Thyroid gland (tissue), 4 donors: ENCODE measurements at regions not wholly inside any gene's neighbourhood (a gene's known extent, or its start where the extent isn't known, plus 50 kb on each side); places are given as distances from the start of the nearest gene placed in this dataset.

ENCODE experiments used
- DNase-seq, 2 donors: peaks; one replicate each; pipeline ENCODE4 v3.0.0-alpha.2; 2019
- H3K27ac ChIP-seq, 3 donors: fragments of 200-600 bp; sonication (generic); 1 replicate in 2 of 3; 2 replicates in 1 of 3; pipeline ENCODE4 v1.5.1; 2016 to 2019; ENCODE audit warnings: mild to moderate bottlenecking in 1 of 3, moderate library complexity in 1 of 3
- H3K27me3 ChIP-seq: fragments of 200-600 bp; sonication (generic); one replicate; pipeline ENCODE4 v1.5.1; 2019
- H3K36me3 ChIP-seq, 2 donors: fragments of 200-600 bp; sonication (generic); one replicate each; pipeline ENCODE4 v1.5.1; 2016 to 2019
- H3K4me1 ChIP-seq, 2 donors: fragments of 200-600 bp; sonication (generic); one replicate each; pipeline ENCODE4 v1.5.1; 2017 to 2019
- H3K4me3 ChIP-seq, 3 donors: fragments of 200-600 bp; sonication (generic); replicated peaks in 1 of 3; 1 replicate in 2 of 3; 2 replicates in 1 of 3; pipeline ENCODE4 v1.5.1; 2016; ENCODE audit warnings: mild to moderate bottlenecking in 1 of 3
- H3K9me3 ChIP-seq: fragments of 200-600 bp; sonication (generic); one replicate; pipeline ENCODE4 v1.5.1; 2017
- CTCF ChIP-seq, 6 experiments: fragments of 200-600 bp in 3 of 6; fragments of 450-650 bp in 3 of 6; sonication (generic) in 3 of 6; IDR thresholded peaks; one replicate each; pipeline ENCODE4 v1.5.1; 2016 to 2019; ENCODE audit warnings: antibody characterized with exemption in 6 of 6, mild to moderate bottlenecking in 2 of 6, inconsistent platforms in 1 of 6, moderate library complexity in 1 of 6
- POLR2A ChIP-seq, 2 donors: fragments of 450-650 bp; IDR thresholded peaks; one replicate each; pipeline ENCODE4 v1.6.1; 2017; ENCODE audit warnings: antibody characterized with exemption in 2 of 2, mild to moderate bottlenecking in 2 of 2, moderate library complexity in 1 of 2
- WGBS, 2 donors: methylation state at CpG; one replicate each; pipeline ENCODE4 v1.1.5; 2017; 5-methylcytosine and 5-hydroxymethylcytosine counted together
- intact Hi-C: fragments of 100-400 bp; cut with DNase I; formaldehyde crosslinking; loops from one replicate; pipeline ENCODE4 v1.15.1; 2023

DNA sequence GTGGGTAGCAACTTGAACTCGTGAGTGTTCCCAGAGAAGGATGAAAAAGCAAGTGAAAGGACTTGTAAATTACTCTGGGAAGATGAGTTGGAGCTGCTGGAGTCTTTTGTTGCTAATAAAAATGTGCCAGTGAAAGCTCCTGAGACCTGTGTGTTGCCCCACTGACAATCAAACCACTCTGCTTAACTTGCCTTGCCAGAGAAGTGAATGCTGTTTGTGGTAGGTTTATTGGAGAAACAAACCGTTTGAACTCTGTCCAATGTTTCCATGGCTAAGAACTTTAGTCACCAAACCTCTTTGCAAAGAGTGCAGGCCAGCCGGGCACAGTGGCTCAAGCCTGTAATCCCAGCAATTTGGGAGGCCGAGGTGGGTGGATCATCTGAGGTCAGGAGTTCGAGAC is 586.9 kb downstream of the PCDH7 start:
- Histone ChIP-seq H3K27ac (no peak overlapping the region), H3K36me3 (no peaks in the 10 kb centered on the region), H3K27me3 (no peaks in the 10 kb centered on the region), H3K4me1 (no peaks in the 10 kb centered on the region), H3K4me3 (no peak overlapping the region), H3K9me3 (no peaks in the 10 kb centered on the region)
- whole genome bisulfite sequencing, 2 donors = 80 to 84% methylated on average over 5 of the region's 5 CpGs
- TF ChIP-seq POLR2A (IDR thresholded peaks at IDR 0.05) (no peak), CTCF (IDR thresholded peaks at IDR 0.05) (no peak)
- no peak for DNase-seq
- intact Hi-C loops = no loop called here

DNA sequence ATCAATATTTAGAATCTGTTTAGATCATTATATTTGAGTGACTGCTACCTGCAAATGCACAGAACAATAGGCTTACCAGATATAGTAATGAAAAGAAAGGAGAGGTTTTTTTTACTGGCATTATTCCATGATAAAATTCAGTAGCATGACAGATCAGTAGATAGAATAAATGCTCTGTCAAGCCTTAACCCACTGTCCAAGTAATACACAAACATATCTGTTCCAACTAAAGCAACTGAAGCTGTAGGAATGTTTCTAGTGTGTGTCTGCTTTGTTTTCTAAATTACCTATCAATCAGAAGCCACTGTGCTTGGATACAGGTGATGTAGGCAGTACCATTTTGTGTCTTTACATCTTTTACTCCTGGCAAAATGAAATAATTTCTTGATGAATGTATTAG is 604.6 kb downstream of the PCDH7 start:
- DNase-seq = no peak
- Histone ChIP-seq H3K36me3 (no peaks in the 10 kb centered on the region), H3K4me3 (no peak overlapping the region), H3K27me3 (no peaks in the 10 kb centered on the region), H3K27ac (no peak overlapping the region), H3K4me1 (no peaks in the 10 kb centered on the region), H3K9me3 (no peaks in the 10 kb centered on the region)
- intact Hi-C loops = no loop called here
- TF ChIP-seq POLR2A (IDR thresholded peaks at IDR 0.05) (no peak), CTCF (IDR thresholded peaks at IDR 0.05) (no peak)

DNA sequence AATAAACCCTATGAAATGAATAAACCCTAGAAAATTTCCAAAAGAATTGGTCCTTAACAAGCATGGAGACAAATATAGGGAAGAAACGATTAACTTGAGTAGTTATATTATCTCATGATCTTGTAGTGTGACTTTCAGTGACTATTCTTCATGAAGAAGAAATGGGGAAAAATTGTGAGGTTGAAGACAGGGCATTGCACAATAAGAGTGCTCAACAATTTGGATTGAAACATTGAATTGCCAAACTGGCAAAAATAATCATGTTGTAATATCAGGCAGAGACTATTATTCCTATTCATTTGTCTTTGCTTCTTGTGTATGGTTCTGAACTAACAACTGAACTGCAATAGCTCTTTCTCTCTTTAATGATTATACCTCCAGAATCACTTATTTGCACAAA is 605.1 kb downstream of the PCDH7 start:
- Histone ChIP-seq H3K27ac (no peak overlapping the region), H3K36me3 (no peaks in the 10 kb centered on the region), H3K4me3 (no peak overlapping the region), H3K27me3 (no peaks in the 10 kb centered on the region), H3K4me1 (no peaks in the 10 kb centered on the region), H3K9me3 (no peaks in the 10 kb centered on the region)
- no peak for DNase-seq
- WGBS, 2 donors = 86 to 88% methylated on average over 1 of the region's 1 CpG
- intact Hi-C loops = no loop called here
- no peak for TF ChIP-seq POLR2A (IDR thresholded peaks at IDR 0.05)
- TF ChIP-seq CTCF (IDR thresholded peaks at IDR 0.05) = no peak

GRCh38 chr4:31327031-31327430 is 606.9 kb downstream of the PCDH7 start:
- H3K36me3 ChIP-seq = no peaks in the 10 kb centered on the region
- DNase-seq = no peak
- intact Hi-C loops = no loop called here
- no peak overlapping the region for H3K27ac ChIP-seq
- H3K9me3 ChIP-seq = no peaks in the 10 kb centered on the region
- no peaks in the 10 kb centered on the region for H3K27me3 ChIP-seq
- 93 to 94% methylated on average over 6 of the region's 6 CpGs for WGBS, 2 donors
- no peak overlapping the region for H3K4me3 ChIP-seq
- TF ChIP-seq POLR2A (IDR thresholded peaks at IDR 0.05) (no peak), CTCF (IDR thresholded peaks at IDR 0.05) (no peak)
- no peaks in the 10 kb centered on the region for H3K4me1 ChIP-seq

DNA sequence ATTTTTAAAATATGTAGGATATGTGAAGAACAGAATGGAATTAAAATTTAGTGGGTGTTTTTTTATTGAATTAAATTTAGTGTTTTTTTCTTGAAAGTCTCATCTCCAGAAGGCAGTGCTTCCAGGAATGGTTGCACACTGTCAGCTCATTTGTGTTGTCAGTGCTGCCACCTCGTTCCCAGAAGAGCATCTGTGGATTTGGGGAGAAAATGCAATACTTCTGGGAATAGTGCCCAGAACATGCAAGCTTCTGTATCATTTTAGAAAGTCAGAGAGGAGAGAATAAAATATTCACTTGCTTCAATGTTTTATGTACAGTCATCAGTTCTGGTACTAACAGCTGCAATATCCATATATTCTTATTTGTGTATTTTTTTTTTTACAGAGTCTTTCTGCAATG is 608.8 kb downstream of the PCDH7 start:
- TF ChIP-seq CTCF (IDR thresholded peaks at IDR 0.05) = no peak
- H3K27me3 ChIP-seq = no peaks in the 10 kb centered on the region
- H3K4me3 ChIP-seq = no peak overlapping the region
- no peak overlapping the region for H3K27ac ChIP-seq
- H3K9me3 ChIP-seq = no peaks in the 10 kb centered on the region
- no peaks in the 10 kb centered on the region for H3K4me1 ChIP-seq
- 53 to 65% methylated on average over 1 of the region's 1 CpG for WGBS, 2 donors
- no peaks in the 10 kb centered on the region for H3K36me3 ChIP-seq
- no peak for DNase-seq
- intact Hi-C loops = no loop called here
